GM18951 (cell line): ENCODE measurements at regions not wholly inside any gene's neighbourhood (a gene's known extent, or its start where the extent isn't known, plus 50 kb on each side); places are given as distances from the start of the nearest gene placed in this dataset.
"Not testable (repeated sequence)": the region's sequence is repeated elsewhere in the genome, so short reads cannot be mapped to it uniquely, and the experiment has no call there.

Experiments
- POLR2A ChIP-seq: IDR thresholded peaks from 4 replicates; pipeline ENCODE4 v1.6.1; 2011; ENCODE audit warnings: mild to moderate bottlenecking; ENCODE audit not compliant: insufficient read length, insufficient read depth; ENCODE audit errors: extremely low read depth
- in situ Hi-C: fragments of 300-500 bp; cut with MboI; formaldehyde crosslinking; loops from one replicate; pipeline ENCODE4 v1.12.0; 2022; ENCODE audit warnings: low sequenced_read_pairs, mixed read lengths, inconsistent platforms; ENCODE audit not compliant: unreplicated experiment

- in situ Hi-C loops: no loop called here
These were observed 69.7 kb upstream of the SETMAR start for GRCh38 chr3:4233488-4233887.

GRCh38 chr3:4234889-4235288 lies 68.3 kb upstream of the SETMAR start:
- in situ Hi-C loops: no loop called here

More at GRCh38 chr3:4233488-4233887, 69.7 kb upstream of the SETMAR start:
- no peak for TF ChIP-seq POLR2A

GRCh38 chr3:4235690-4236089 lies 67.5 kb upstream of the SETMAR start:
- no peak for TF ChIP-seq POLR2A
- in situ Hi-C loops: no loop called here

More at GRCh38 chr3:4234889-4235288, 68.3 kb upstream of the SETMAR start:
- TF ChIP-seq POLR2A: no peak

- in situ Hi-C loops: no loop called here
These were observed 61.5 kb upstream of the SETMAR start for GRCh38 chr3:4241595-4242170.

GRCh38 chr3:4245671-4246070 lies 57.5 kb upstream of the SETMAR start:
- in situ Hi-C loops: no loop called here
- no peak for TF ChIP-seq POLR2A

More at GRCh38 chr3:4241595-4242170, 61.5 kb upstream of the SETMAR start:
- TF ChIP-seq POLR2A: no peak

GRCh38 chr3:4247391-4247790 lies 55.8 kb upstream of the SETMAR start:
- TF ChIP-seq POLR2A: no peak
- in situ Hi-C loops: no loop called here

- in situ Hi-C loops: no loop called here
- no peak for TF ChIP-seq POLR2A
These were observed 53.1 kb upstream of the SETMAR start for GRCh38 chr3:4250064-4250463.

- in situ Hi-C loops: no loop called here
These were observed 51.8 kb upstream of the SETMAR start for GRCh38 chr3:4251412-4251811.

GRCh38 chr3:4253072-4253832 lies 49.9 kb upstream of the SETMAR start:
- in situ Hi-C loops: not testable (repeated sequence)

More at GRCh38 chr3:4251412-4251811, 51.8 kb upstream of the SETMAR start:
- no peak for TF ChIP-seq POLR2A
